Dedifferentiated amniotic fluid mesenchymal stem cell (primary cell): ENCODE measurements at regions not wholly inside any gene's neighbourhood (a gene's known extent, or its start where the extent isn't known, plus 50 kb on each side); places are given as distances from the start of the nearest gene placed in this dataset.
"Not testable (repeated sequence)": the region's sequence is repeated elsewhere in the genome, so short reads cannot be mapped to it uniquely, and the experiment has no call there.

ENCODE experiments used
- DNase-seq: peaks from one replicate; pipeline ENCODE4 v3.0.0-alpha.2; 2016; ENCODE audit errors: extremely low spot score

- DNase-seq = no peak
These were observed 446.3 kb downstream of the PREX1 start for GRCh38 chr20:48381353-48382120.

GRCh38 chr20:48380661-48381060 lies 447.1 kb downstream of the PREX1 start:
- no peak for DNase-seq

- DNase-seq = no peak
These were observed 448.7 kb downstream of the PREX1 start for GRCh38 chr20:48378976-48379675.

DNA sequence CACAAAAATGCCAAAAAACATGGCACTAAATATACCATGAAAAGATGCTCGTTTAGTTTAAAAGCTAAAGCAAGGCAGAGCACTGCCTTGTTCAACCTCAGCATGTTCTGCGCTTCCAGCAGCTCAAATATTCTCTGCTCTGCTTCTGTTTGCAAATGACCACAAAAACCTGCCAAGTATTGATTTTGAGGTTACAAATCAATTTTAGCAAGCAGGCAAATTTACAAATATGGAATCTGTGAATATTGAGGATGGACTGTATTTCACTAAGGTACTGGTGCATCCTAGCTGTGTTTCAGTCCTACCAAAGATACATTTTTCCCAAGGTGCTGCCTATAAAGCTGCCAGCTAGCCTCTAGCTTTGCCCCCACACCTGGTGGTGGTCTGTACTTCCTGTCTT lies 449.9 kb downstream of the PREX1 start:
- no peak for DNase-seq

GRCh38 chr20:48375804-48376203 lies 452.0 kb downstream of the PREX1 start:
- no peak for DNase-seq

- DNase-seq = no peak
These were observed 452.7 kb downstream of the PREX1 start for GRCh38 chr20:48374991-48375595.

DNA sequence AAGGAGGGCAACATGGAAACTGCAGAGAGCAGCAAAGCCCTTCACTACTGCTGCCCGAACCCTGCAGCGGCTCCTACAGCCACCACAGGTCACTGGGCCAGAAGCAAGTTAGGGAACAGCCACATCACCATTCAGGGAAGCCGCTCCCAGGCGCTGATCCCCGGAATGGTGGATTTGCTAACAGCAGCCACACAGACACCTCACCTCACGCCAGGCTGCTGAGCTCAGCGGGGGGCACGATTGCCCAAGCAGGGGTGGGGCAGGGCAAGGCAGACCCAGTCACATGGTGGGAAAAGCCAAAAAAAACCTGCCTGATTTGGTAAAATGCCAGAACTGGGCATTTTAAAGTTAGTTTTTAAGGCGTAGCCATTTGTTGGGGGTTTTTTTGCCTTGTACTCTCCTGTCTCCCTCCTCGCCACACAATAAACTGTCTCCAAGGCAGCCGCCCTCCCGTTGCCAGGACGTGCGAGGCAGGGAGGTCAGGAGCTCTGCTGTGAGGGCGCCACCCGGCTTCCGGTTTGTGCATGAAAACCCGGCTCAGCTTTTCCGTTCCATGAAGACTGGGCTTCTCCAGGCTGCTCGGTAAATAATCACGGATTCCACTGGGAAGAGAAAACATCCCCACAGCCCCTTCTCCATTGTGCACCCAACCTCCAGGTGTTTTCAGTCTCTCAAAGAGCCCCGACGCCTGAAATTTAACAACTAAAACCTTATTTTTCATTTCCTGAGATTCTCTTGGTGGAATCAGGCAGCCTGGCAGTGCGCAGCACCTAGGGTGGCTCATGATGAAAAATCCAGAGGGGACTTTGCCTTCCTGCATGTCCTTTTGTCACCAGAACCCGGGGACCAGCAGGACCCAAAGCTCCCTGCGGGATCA lies 453.5 kb downstream of the PREX1 start:
- not testable (repeated sequence) for DNase-seq

- no peak for DNase-seq
These were observed 454.3 kb downstream of the PREX1 start for GRCh38 chr20:48373555-48373934.

- DNase-seq = not testable (repeated sequence)
These were observed 454.8 kb downstream of the PREX1 start for GRCh38 chr20:48372851-48373554.

DNA sequence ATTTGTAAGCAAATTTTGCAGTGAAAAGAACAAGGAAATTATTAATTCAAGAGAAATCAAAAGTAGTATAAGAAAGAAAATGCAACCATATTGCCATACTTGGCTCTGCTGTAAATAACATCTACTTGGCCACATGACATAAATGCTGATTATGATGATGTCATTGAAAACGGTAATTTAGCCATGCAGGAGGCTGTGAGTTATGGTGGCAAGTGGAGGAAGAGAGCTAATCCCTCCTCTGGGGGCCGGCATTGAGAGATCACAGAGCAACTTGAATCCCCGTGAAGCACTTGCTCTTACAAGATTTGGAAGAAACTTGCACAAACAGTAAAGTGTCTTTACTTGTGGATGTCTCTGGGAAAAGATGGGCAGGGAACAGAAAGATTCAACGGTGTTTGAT lies 456.6 kb downstream of the PREX1 start:
- no peak for DNase-seq

- DNase-seq = not testable (repeated sequence)
These were observed 459.2 kb downstream of the PREX1 start for GRCh38 chr20:48368580-48369021.

DNA sequence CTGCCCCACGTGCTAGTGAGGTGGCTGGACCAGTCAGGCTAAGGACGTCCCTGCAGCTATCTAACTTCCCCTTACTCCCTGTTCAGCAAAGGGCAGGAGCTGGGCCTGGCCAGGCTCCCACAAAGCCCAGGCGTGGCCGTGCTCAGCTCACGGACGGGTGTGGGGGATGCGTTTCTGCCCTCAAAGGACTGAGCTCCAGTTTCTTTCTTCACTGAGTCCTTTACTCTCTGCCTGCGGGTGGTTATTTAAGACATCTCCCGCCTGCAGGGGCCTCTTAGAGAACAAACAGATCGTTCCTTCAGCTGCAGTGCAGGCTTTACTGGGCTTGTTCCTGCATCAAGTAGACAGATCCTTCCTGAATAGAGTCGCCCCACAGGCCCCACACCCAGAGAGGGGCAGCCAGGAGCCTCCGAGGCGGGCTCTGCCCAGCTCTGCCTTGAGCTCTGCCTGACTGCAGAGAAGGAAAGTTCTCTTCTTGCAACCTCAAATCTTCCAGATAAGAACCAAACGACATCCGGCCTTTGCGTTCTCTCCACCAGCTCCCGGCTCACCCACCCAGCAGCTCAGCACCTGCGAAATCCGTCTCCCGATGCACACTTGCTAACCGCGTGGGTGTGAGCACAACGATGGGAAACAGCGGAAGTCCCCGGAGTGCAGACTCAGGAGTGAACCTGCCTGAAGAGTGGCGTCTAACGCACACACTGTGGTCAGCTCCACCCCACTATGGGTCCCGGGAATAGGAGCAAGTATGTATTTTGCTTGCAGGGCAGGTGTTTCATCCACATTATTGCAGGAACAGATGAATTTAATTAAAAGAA lies 460.0 kb downstream of the PREX1 start:
- not testable (repeated sequence) for DNase-seq

DNA sequence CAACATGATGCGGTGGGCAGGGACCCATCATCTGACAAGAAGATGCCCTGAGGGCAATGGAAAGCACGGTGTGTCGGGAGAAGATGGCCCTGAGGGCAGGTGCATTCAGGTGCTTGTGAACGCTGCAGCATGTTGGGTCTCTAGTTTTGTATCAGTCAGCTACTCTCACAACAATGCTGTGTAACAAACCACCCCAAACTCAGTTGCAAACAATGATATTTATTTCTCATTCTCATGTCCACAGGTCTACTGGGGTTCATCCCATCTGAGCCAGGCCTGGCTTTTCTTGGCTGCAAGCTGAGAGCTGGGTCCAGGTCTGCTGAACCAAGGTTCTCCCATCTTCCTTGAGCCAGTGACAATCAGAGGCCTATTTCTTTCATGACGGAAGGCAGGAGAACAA lies 461.6 kb downstream of the PREX1 start:
- DNase-seq = no peak

DNA sequence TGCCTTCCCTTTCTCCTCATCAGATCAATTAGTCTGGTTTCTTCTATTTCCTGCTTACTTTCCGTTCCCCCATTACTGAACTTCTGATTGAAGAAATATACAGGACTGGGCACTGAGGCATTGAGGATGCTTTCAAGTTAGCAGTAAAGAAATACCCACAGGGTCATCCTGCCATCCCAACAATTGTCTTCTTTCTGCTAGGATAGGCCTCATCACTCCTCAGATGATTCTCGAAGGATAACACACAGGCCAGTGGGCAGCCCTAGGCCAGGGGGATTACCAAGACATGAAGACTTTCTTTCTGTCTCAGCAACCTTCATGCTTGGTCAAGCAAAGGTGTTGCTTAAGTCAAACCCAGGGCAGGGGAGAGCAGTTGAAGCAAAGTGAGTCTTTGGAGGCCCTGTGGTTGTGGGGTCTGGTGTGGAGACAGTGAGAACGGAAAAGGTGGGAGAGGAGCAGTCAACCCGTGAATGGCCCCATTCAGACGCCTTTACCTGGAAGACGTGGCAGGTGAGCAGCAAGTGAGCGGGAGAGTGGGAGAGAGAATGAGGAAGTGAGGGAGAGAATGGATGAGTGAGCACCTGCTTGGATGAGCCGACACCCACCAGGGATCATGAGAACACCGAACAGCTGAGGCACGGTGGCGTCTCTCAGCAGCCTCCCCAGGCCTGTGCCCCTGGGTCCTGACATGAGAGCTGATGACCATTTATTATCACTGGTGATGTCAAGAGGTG lies 462.9 kb downstream of the PREX1 start:
- DNase-seq = no peak

- DNase-seq = no peak
These were observed 463.7 kb downstream of the PREX1 start for GRCh38 chr20:48364055-48364454.

- DNase-seq = no peak
These were observed 467.3 kb downstream of the PREX1 start for GRCh38 chr20:48360342-48360975.

GRCh38 chr20:48359692-48360341 lies 468.0 kb downstream of the PREX1 start:
- DNase-seq = no peak

- DNase-seq = not testable (repeated sequence)
These were observed 468.8 kb downstream of the PREX1 start for GRCh38 chr20:48359055-48359390.
